ENCODE measurements at regions not wholly inside any gene's neighbourhood (a gene's known extent, or its start where the extent isn't known, plus 50 kb on each side); places are given as distances from the start of the nearest gene placed in this dataset.
A peak's percentile ranks its signal among the peaks of the same experiment; 100 is the strongest.
"Not testable (repeated sequence)": the region's sequence is repeated elsewhere in the genome, so short reads cannot be mapped to it uniquely, and the experiment has no call there.

- TF ChIP-seq CTCF (IDR thresholded peaks at IDR 0.05) (no peak), POLR2A (IDR thresholded peaks at IDR 0.05) (no peak)
- 40% methylated on average over 2 of the region's 2 CpGs for WGBS (ENCODE audit: insufficient coverage, low coverage, low lambda C conversion rate, missing lambda C conversion rate)
Measured at GRCh38 chr2:2775018-2775417, 443.9 kb upstream of the MYT1L start.

GRCh38 chr2:2773692-2774091 is 442.6 kb upstream of the MYT1L start:
- ATAC-seq = no peak

More at GRCh38 chr2:2775018-2775417, 443.9 kb upstream of the MYT1L start:
- Histone ChIP-seq H3K27me3 (no peaks in the 10 kb centered on the region), H3K4me3 (no peak overlapping the region), H3K4me1 (no peaks in the 10 kb centered on the region), H3K9me3 (no peaks in the 10 kb centered on the region), H3K36me3 (no peaks in the 10 kb centered on the region), H3K27ac (no peak overlapping the region)
- ATAC-seq (no peak), DNase-seq (no peak)
- intact Hi-C loops (cut with DNase I) = no loop called here

GRCh38 chr2:2773080-2773479 is 442.0 kb upstream of the MYT1L start:
- H3K36me3 ChIP-seq; H3K4me1 ChIP-seq; H3K4me3 ChIP-seq; H3K27ac ChIP-seq; H3K9me3 ChIP-seq; H3K27me3 ChIP-seq; ATAC-seq; intact Hi-C loops (cut with DNase I): not testable (repeated sequence)
- 69% methylated on average over 11 of the region's 11 CpGs for WGBS (ENCODE audit: insufficient coverage, low coverage, low lambda C conversion rate, missing lambda C conversion rate)
- DNase-seq = peak in 1 of 3 donors; percentile 5

More at GRCh38 chr2:2773692-2774091, 442.6 kb upstream of the MYT1L start:
- Histone ChIP-seq H3K36me3 (no peaks in the 10 kb centered on the region), H3K4me3 (no peak overlapping the region), H3K27me3 (no peaks in the 10 kb centered on the region), H3K27ac (no peak overlapping the region), H3K9me3 (no peaks in the 10 kb centered on the region), H3K4me1 (no peaks in the 10 kb centered on the region)
- TF ChIP-seq POLR2A (IDR thresholded peaks at IDR 0.05) (no peak), CTCF (IDR thresholded peaks at IDR 0.05) (no peak)
- intact Hi-C loops (cut with DNase I) = no loop called here
- WGBS (ENCODE audit: insufficient coverage, low coverage, low lambda C conversion rate, missing lambda C conversion rate) = 66% methylated on average over 5 of the region's 8 CpGs
- DNase-seq = peak in 1 of 3 donors; percentile 15

GRCh38 chr2:2771721-2772411 is 440.8 kb upstream of the MYT1L start:
- DNase-seq (peak in 1 of 3 donors; percentile 22), ATAC-seq (no peak)
- H3K36me3 ChIP-seq = no peaks in the 10 kb centered on the region
- TF ChIP-seq POLR2A (IDR thresholded peaks at IDR 0.05) (no peak), CTCF (IDR thresholded peaks at IDR 0.05) (no peak)
- no peak overlapping the region for H3K4me3 ChIP-seq
- no peak overlapping the region for H3K27ac ChIP-seq
- H3K27me3 ChIP-seq = no peaks in the 10 kb centered on the region
- 40% methylated on average over 4 of the region's 18 CpGs for WGBS (ENCODE audit: insufficient coverage, low coverage, low lambda C conversion rate, missing lambda C conversion rate)
- H3K9me3 ChIP-seq = no peaks in the 10 kb centered on the region
- H3K4me1 ChIP-seq = no peaks in the 10 kb centered on the region
- intact Hi-C loops (cut with DNase I) = no loop called here

GRCh38 chr2:2769481-2770431 is 438.7 kb upstream of the MYT1L start:
- no peaks in the 10 kb centered on the region for H3K4me1 ChIP-seq
- H3K27me3 ChIP-seq = no peaks in the 10 kb centered on the region
- H3K9me3 ChIP-seq = no peaks in the 10 kb centered on the region
- H3K27ac ChIP-seq = no peak overlapping the region
- intact Hi-C loops (cut with DNase I) = no loop called here
- ATAC-seq (peak in 2 of 4 donors; percentile 14 to 35), DNase-seq (peak in 1 of 3 donors; percentile 50)
- no peak for TF ChIP-seq POLR2A (IDR thresholded peaks at IDR 0.05)
- no peak for TF ChIP-seq CTCF (IDR thresholded peaks at IDR 0.05)
- H3K4me3 ChIP-seq = no peak overlapping the region
- no peaks in the 10 kb centered on the region for H3K36me3 ChIP-seq
- WGBS (ENCODE audit: insufficient coverage, low coverage, low lambda C conversion rate, missing lambda C conversion rate) = 78% methylated on average over 9 of the region's 28 CpGs

Data from right lobe of liver (tissue), 6 donors.